22Rv1 (cell line): ENCODE measurements at regions not wholly inside any gene's neighbourhood (a gene's known extent, or its start where the extent isn't known, plus 50 kb on each side); places are given as distances from the start of the nearest gene placed in this dataset.

Experiments
- CTCF ChIP-seq: fragments of 450-650 bp; IDR thresholded peaks from 2 replicates; pipeline ENCODE4 v1.5.1; 2017; ENCODE audit warnings: mild to moderate bottlenecking
- ZFX ChIP-seq: fragments of 450-650 bp; IDR thresholded peaks from 2 replicates; pipeline ENCODE4 v1.6.1; 2017; ENCODE audit warnings: antibody characterized with exemption, borderline replicate concordance

GRCh38 chr10:28985137-28985885 is 303.6 kb upstream of the LYZL1 start:
- TF ChIP-seq CTCF = no peak
- TF ChIP-seq ZFX = no peak
